NT2/D1 (cell line): ENCODE measurements at regions not wholly inside any gene's neighbourhood (a gene's known extent, or its start where the extent isn't known, plus 50 kb on each side); places are given as distances from the start of the nearest gene placed in this dataset.

Experiments used
- DNase-seq: peaks from one replicate; pipeline ENCODE4 v3.0.0-alpha.2; 2011; ENCODE audit warnings: low read depth, low spot score
- H3K27me3 ChIP-seq: 2 replicates; pipeline ENCODE4 v1.6.0; 2011; ENCODE audit warnings: mild to moderate bottlenecking; ENCODE audit not compliant: insufficient read length, insufficient read depth
- H3K36me3 ChIP-seq: 2 replicates; pipeline ENCODE4 v1.6.1; 2011; ENCODE audit warnings: mild to moderate bottlenecking, low read length, mixed read lengths; ENCODE audit not compliant: insufficient read depth, insufficient read length
- H3K4me1 ChIP-seq: 2 replicates; pipeline ENCODE4 v1.5.1; 2011; ENCODE audit not compliant: insufficient read depth, insufficient read length
- H3K4me3 ChIP-seq: 2 replicates; pipeline ENCODE4 v1.5.1; 2011; ENCODE audit warnings: low read depth; ENCODE audit not compliant: insufficient read length
- H3K9ac ChIP-seq: 2 replicates; pipeline ENCODE4 v1.6.0; 2011; ENCODE audit warnings: low read depth; ENCODE audit not compliant: insufficient read length
- H3K9me3 ChIP-seq: 2 replicates; pipeline ENCODE4 v1.5.1; 2011; ENCODE audit warnings: mild to moderate bottlenecking, low read length; ENCODE audit not compliant: insufficient read depth
- SUZ12 ChIP-seq: IDR thresholded peaks from 2 replicates; pipeline ENCODE4 v1.6.1; 2011; ENCODE audit not compliant: insufficient read length, insufficient read depth; ENCODE audit errors: extremely low read depth
- YY1 ChIP-seq: IDR thresholded peaks from 2 replicates; pipeline ENCODE4 v1.6.1; 2011; ENCODE audit not compliant: insufficient read length, insufficient read depth
- ZNF274 ChIP-seq: IDR thresholded peaks from 2 replicates; pipeline ENCODE4 v1.6.1; 2011; ENCODE audit warnings: mild to moderate bottlenecking, low read depth, low read length

DNA sequence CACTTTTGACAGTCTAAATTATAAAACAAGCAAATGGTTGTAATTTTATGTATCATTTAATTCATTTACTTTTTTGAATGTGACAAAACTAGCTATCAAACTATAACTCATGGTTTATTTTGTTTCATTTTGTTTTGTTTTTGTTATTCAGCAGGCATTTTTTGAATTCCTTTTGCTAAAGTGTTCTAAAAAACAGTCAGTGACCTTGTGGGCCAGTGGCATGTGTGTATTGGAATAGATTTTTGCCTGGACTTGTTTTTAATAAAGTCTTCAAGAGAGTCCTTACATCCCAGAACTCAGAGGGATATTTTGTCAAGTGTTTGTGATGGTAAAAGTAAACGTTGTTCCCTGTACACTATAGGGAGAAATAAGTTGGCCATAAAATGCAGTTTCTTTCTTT, 369.7 kb upstream of the SYT1 start:
- H3K9me3 ChIP-seq: no peaks in the 10 kb centered on the region
- no peak for DNase-seq
- H3K4me3 ChIP-seq: no peak overlapping the region
- no peak overlapping the region for H3K9ac ChIP-seq
- no peaks in the 10 kb centered on the region for H3K36me3 ChIP-seq
- H3K4me1 ChIP-seq: no peaks in the 10 kb centered on the region
- H3K27me3 ChIP-seq: no peaks in the 10 kb centered on the region
- TF ChIP-seq ZNF274 (no peak), SUZ12 (no peak), YY1 (no peak)

DNA sequence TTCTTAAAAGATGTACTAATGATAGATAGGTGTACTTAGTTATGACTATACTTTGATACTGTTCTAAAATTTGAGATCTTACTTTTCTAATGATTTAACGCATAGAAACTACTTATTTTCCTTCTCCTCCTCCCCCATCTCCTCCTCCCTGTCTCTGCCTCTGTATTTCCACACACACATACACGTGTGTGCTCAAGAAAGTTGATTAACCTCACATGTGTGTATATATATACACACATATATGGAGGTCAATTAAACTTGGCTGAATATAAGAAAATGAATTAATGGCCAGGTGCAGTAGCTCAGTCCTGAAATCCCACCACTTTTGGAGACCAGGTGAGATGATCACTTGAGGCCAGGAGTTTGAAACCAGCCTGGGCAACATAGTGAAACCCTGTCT, 362.7 kb upstream of the SYT1 start:
- no peaks in the 10 kb centered on the region for H3K4me1 ChIP-seq
- H3K27me3 ChIP-seq: no peaks in the 10 kb centered on the region
- H3K4me3 ChIP-seq: no peak overlapping the region
- H3K9me3 ChIP-seq: no peaks in the 10 kb centered on the region
- no peak for DNase-seq
- H3K9ac ChIP-seq: no peak overlapping the region
- TF ChIP-seq YY1 (no peak), ZNF274 (no peak), SUZ12 (no peak)
- no peaks in the 10 kb centered on the region for H3K36me3 ChIP-seq

DNA sequence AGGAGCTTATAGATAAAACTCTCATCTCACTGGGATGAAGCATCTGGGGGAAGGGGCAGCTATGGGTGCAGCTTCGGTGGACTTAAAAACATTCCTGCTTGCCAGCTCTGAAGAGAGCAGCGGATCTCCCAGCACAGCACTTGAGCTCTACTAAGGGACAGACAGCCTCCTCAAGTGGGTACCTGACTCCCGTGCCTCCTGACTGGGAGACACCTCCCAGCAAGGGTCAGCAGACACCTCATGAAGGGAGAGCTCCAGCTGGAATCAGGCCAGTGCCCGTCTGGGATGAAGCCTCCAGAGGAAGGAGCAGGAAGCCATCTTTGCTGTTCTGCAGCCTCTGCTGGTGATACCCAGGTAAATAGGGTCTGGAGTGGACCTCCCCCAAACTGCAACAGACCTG, 345.2 kb upstream of the SYT1 start:
- H3K4me1 ChIP-seq: no peaks in the 10 kb centered on the region
- TF ChIP-seq YY1 (no peak), SUZ12 (no peak), ZNF274 (no peak)
- no peaks in the 10 kb centered on the region for H3K36me3 ChIP-seq
- no peak overlapping the region for H3K9ac ChIP-seq
- no peak for DNase-seq
- no peaks in the 10 kb centered on the region for H3K9me3 ChIP-seq
- no peaks in the 10 kb centered on the region for H3K27me3 ChIP-seq
- H3K4me3 ChIP-seq: no peak overlapping the region

DNA sequence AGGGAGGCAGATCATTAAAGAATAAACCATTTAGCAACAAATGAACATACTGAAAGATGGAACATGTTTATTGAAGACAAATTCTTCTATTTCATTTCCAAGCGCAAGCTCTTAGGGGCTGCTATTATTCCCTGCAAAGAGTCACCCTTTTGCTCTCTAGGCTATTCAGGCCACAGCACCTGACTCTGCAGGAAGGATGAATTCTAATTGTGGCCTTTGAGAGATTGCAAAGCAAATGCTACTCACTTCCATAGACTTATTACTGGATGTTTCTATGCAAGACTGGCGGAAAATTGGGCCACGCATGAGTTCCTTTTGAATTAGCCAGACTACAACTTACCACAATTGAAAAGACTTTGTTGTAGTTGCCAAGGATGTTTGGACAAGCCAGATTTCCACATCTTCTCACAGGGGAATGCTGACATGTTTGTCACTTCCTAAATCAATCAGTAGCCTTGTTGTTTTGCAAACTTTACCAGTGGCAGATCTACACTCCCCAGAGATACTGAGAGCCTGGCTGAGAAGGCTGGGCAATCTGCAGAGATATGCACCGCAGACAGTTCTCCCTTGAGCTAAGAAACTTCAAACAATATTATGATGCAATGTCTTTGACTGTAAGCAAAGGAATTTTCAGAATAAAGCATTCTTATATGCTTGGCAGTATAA, 334.3 kb upstream of the SYT1 start:
- TF ChIP-seq YY1 (no peak), SUZ12 (no peak), ZNF274 (no peak)
- DNase-seq: peak; percentile 11

DNA sequence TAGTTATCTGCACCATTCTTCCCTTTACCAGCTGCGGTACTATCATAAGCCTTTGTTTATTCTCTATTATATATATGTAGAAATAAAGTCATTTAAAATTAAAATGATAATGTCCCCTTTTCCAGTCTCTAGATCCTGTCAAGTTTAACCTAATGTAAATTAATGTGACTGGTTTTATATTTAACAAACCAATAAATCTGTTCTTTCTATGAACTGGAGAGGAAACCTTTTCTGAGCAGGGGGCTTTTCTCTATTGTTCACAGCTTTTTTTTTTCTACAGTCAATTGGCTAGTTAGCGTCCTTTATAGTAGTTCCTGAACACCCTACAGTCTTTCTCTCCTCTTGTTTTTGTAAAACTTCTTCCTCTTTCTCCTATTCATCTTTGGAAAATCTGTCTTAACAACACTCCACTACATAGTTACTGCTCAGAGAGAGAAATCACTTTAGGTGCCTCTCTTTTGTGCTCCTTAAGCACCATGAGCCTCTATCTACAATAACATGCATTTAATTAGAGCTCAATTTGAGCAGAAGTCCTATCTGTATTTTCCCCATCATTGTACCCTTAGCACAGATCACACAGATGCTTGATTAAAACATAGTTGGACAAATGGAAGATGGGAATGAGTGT, 332.6 kb upstream of the SYT1 start:
- Histone ChIP-seq H3K9me3 (no peaks in the 10 kb centered on the region), H3K27me3 (no peaks in the 10 kb centered on the region), H3K4me3 (no peak overlapping the region), H3K9ac (no peak overlapping the region), H3K36me3 (no peaks in the 10 kb centered on the region), H3K4me1 (no peaks in the 10 kb centered on the region)
- no peak for TF ChIP-seq ZNF274
- no peak for TF ChIP-seq YY1
- TF ChIP-seq SUZ12: no peak
- DNase-seq: no peak

More for the DNA sequence above, 334.3 kb upstream of the SYT1 start:
- H3K9me3 ChIP-seq: no peaks in the 10 kb centered on the region
- no peaks in the 10 kb centered on the region for H3K36me3 ChIP-seq
- no peaks in the 10 kb centered on the region for H3K27me3 ChIP-seq
- no peaks in the 10 kb centered on the region for H3K4me1 ChIP-seq
- H3K9ac ChIP-seq: no peak overlapping the region
- H3K4me3 ChIP-seq: no peak overlapping the region

DNA sequence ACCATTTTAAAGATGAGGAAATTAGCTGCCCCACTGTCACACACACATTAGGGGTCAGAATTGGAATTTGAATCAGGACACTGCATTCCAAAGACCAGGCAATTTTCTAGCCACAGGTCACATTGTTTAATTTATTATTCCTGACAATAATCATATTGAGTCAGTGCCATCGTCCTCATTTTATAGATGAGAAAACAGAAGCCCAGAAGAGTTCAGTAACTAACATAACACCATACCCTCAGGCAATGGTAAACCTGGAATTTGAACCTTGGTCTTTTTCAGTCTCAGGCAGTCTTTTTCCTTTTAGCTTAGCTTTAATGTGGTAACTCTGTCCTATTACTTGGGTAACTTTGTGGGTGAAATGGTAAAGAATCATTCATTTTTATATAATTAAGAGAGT, 330.3 kb upstream of the SYT1 start:
- no peak overlapping the region for H3K9ac ChIP-seq
- H3K4me1 ChIP-seq: no peaks in the 10 kb centered on the region
- H3K9me3 ChIP-seq: no peaks in the 10 kb centered on the region
- TF ChIP-seq YY1 (no peak), SUZ12 (no peak), ZNF274 (no peak)
- no peaks in the 10 kb centered on the region for H3K36me3 ChIP-seq
- no peaks in the 10 kb centered on the region for H3K27me3 ChIP-seq
- DNase-seq: no peak
- no peak overlapping the region for H3K4me3 ChIP-seq

DNA sequence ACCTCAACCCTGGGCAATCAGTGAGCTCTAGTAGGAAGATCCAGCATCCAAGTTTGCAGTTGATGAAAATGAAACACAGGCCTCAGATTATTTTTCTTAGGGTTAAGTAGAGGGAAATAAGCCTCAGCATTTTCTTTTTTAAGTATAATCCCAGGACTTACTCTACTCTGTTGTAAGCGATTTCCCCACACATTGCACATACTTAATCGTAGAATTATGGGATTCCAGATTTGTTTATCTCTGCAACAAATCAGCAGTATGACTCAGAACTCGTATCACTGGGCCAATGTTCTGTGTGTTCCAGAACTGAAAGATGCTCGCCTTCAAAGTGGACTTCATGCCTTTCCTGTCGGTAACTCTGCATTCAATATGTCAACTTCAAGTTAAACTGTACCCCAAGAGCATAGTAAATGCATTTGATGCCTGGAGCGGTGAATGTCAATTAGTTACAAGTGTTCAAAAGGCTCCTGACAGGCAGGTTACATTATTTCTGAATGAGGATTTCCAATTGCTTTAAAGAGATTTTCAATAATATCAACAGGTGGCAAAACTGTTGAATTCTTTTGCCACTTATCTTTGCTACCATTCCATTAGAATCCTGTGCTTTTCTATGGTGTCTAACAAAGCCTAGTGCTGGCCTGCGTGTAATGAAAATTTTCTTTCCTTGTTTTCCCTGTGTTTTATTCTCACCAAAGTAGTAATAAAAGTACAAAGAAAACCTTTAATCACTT, 323.8 kb upstream of the SYT1 start:
- Histone ChIP-seq H3K4me1 (no peaks in the 10 kb centered on the region), H3K9me3 (no peaks in the 10 kb centered on the region), H3K9ac (no peak overlapping the region), H3K36me3 (no peaks in the 10 kb centered on the region), H3K27me3 (no peaks in the 10 kb centered on the region), H3K4me3 (no peak overlapping the region)
- no peak for TF ChIP-seq YY1
- TF ChIP-seq ZNF274: no peak
- no peak for TF ChIP-seq SUZ12
- DNase-seq: no peak
